ENCODE measurements at regions not wholly inside any gene's neighbourhood (a gene's known extent, or its start where the extent isn't known, plus 50 kb on each side); places are given as distances from the start of the nearest gene placed in this dataset.
"Not testable (repeated sequence)": the region's sequence is repeated elsewhere in the genome, so short reads cannot be mapped to it uniquely, and the experiment has no call there.

GRCh38 chr11:80943226-80943625 is 1502.4 kb upstream of the TENM4 start:
- DNase-seq (ENCODE audit: low read depth), result no peak

- DNase-seq (ENCODE audit: low read depth), result no peak
Observed at GRCh38 chr11:80937842-80938241, 1497.0 kb upstream of the TENM4 start.

GRCh38 chr11:80930038-80930437 is 1489.2 kb upstream of the TENM4 start:
- DNase-seq (ENCODE audit: low read depth), result no peak

GRCh38 chr11:80929031-80929805 is 1488.4 kb upstream of the TENM4 start:
- no peak for DNase-seq (ENCODE audit: low read depth)

GRCh38 chr11:80925321-80925720 is 1484.5 kb upstream of the TENM4 start:
- no peak for DNase-seq (ENCODE audit: low read depth)

- not testable (repeated sequence) for DNase-seq (ENCODE audit: low read depth)
Observed at GRCh38 chr11:80921310-80921709, 1480.5 kb upstream of the TENM4 start.

GRCh38 chr11:80916173-80916798 is 1475.5 kb upstream of the TENM4 start:
- DNase-seq (ENCODE audit: low read depth), result no peak

- no peak for DNase-seq (ENCODE audit: low read depth)
Observed at GRCh38 chr11:80914311-80914710, 1473.5 kb upstream of the TENM4 start.

GRCh38 chr11:80911666-80912065 is 1470.8 kb upstream of the TENM4 start:
- no peak for DNase-seq (ENCODE audit: low read depth)

GRCh38 chr11:80900265-80900664 is 1459.4 kb upstream of the TENM4 start:
- DNase-seq (ENCODE audit: low read depth), result no peak

GRCh38 chr11:80899381-80899780 is 1458.6 kb upstream of the TENM4 start:
- DNase-seq (ENCODE audit: low read depth), result no peak

- no peak for DNase-seq (ENCODE audit: low read depth)
Observed at GRCh38 chr11:80898910-80899309, 1458.1 kb upstream of the TENM4 start.

- no peak for DNase-seq (ENCODE audit: low read depth)
Observed at GRCh38 chr11:80886684-80887083, 1445.9 kb upstream of the TENM4 start.

GRCh38 chr11:80873310-80873999 is 1432.6 kb upstream of the TENM4 start:
- no peak for DNase-seq (ENCODE audit: low read depth)

GRCh38 chr11:80872116-80872728 is 1431.4 kb upstream of the TENM4 start:
- DNase-seq (ENCODE audit: low read depth), result no peak

- DNase-seq (ENCODE audit: low read depth), result no peak
Observed at GRCh38 chr11:80868831-80869230, 1428.0 kb upstream of the TENM4 start.

- DNase-seq (ENCODE audit: low read depth), result no peak
Observed at GRCh38 chr11:80862011-80862410, 1421.2 kb upstream of the TENM4 start.

GRCh38 chr11:80861193-80861592 is 1420.4 kb upstream of the TENM4 start:
- no peak for DNase-seq (ENCODE audit: low read depth)

- no peak for DNase-seq (ENCODE audit: low read depth)
Observed at GRCh38 chr11:80860632-80861031, 1419.8 kb upstream of the TENM4 start.

- no peak for DNase-seq (ENCODE audit: low read depth)
Observed at GRCh38 chr11:80856066-80856465, 1415.2 kb upstream of the TENM4 start.

- no peak for DNase-seq (ENCODE audit: low read depth)
Observed at GRCh38 chr11:80855426-80855825, 1414.6 kb upstream of the TENM4 start.

GRCh38 chr11:80849253-80849652 is 1408.4 kb upstream of the TENM4 start:
- DNase-seq (ENCODE audit: low read depth), result no peak

- no peak for DNase-seq (ENCODE audit: low read depth)
Observed at GRCh38 chr11:80846979-80847378, 1406.1 kb upstream of the TENM4 start.
